ENCODE measurements at regions not wholly inside any gene's neighbourhood (a gene's known extent, or its start where the extent isn't known, plus 50 kb on each side); places are given as distances from the start of the nearest gene placed in this dataset.

- DNase-seq: no peak
- in situ Hi-C loops (cut with HindIII; ENCODE audit: low pct_ligation_motif_present, low pct_unique_long_range_greater_than_20kb, low sequenced_read_pairs): no loop called here
These were observed 119.6 kb downstream of the RFC3 start for GRCh38 chr13:33937373-33938098.

GRCh38 chr13:33940256-33940655, 122.3 kb downstream of the RFC3 start:
- in situ Hi-C loops (cut with HindIII; ENCODE audit: low pct_ligation_motif_present, low pct_unique_long_range_greater_than_20kb, low sequenced_read_pairs): no loop called here
- no peak for DNase-seq

GRCh38 chr13:33940898-33941297, 122.9 kb downstream of the RFC3 start:
- in situ Hi-C loops (cut with HindIII; ENCODE audit: low pct_ligation_motif_present, low pct_unique_long_range_greater_than_20kb, low sequenced_read_pairs): no loop called here
- DNase-seq: no peak

GRCh38 chr13:33945477-33945876, 127.5 kb downstream of the RFC3 start:
- in situ Hi-C loops (cut with HindIII; ENCODE audit: low pct_ligation_motif_present, low pct_unique_long_range_greater_than_20kb, low sequenced_read_pairs): no loop called here

GRCh38 chr13:33953203-33953602, 135.3 kb downstream of the RFC3 start:
- DNase-seq: no peak
- in situ Hi-C loops (cut with HindIII; ENCODE audit: low pct_ligation_motif_present, low pct_unique_long_range_greater_than_20kb, low sequenced_read_pairs): no loop called here

More at GRCh38 chr13:33945477-33945876, 127.5 kb downstream of the RFC3 start:
- DNase-seq: no peak

GRCh38 chr13:33953781-33954180, 135.8 kb downstream of the RFC3 start:
- in situ Hi-C loops (cut with HindIII; ENCODE audit: low pct_ligation_motif_present, low pct_unique_long_range_greater_than_20kb, low sequenced_read_pairs): no loop called here
- DNase-seq: no peak

- no peak for DNase-seq
- in situ Hi-C loops (cut with HindIII; ENCODE audit: low pct_ligation_motif_present, low pct_unique_long_range_greater_than_20kb, low sequenced_read_pairs): no loop called here
These were observed 138.4 kb downstream of the RFC3 start for GRCh38 chr13:33956346-33956745.

GRCh38 chr13:33957497-33957905, 139.6 kb downstream of the RFC3 start:
- in situ Hi-C loops (cut with HindIII; ENCODE audit: low pct_ligation_motif_present, low pct_unique_long_range_greater_than_20kb, low sequenced_read_pairs): no loop called here
- DNase-seq: no peak

GRCh38 chr13:33958964-33959363, 141.0 kb downstream of the RFC3 start:
- in situ Hi-C loops (cut with HindIII; ENCODE audit: low pct_ligation_motif_present, low pct_unique_long_range_greater_than_20kb, low sequenced_read_pairs): no loop called here
- no peak for DNase-seq

- in situ Hi-C loops (cut with HindIII; ENCODE audit: low pct_ligation_motif_present, low pct_unique_long_range_greater_than_20kb, low sequenced_read_pairs): no loop called here
- no peak for DNase-seq
These were observed 145.2 kb downstream of the RFC3 start for GRCh38 chr13:33963134-33963533.

GRCh38 chr13:33963895-33964294, 145.9 kb downstream of the RFC3 start:
- in situ Hi-C loops (cut with HindIII; ENCODE audit: low pct_ligation_motif_present, low pct_unique_long_range_greater_than_20kb, low sequenced_read_pairs): no loop called here
- DNase-seq: no peak

- in situ Hi-C loops (cut with HindIII; ENCODE audit: low pct_ligation_motif_present, low pct_unique_long_range_greater_than_20kb, low sequenced_read_pairs): no loop called here
- DNase-seq: no peak
These were observed 150.9 kb downstream of the RFC3 start for GRCh38 chr13:33968520-33969507.

GRCh38 chr13:33970746-33971561, 153.0 kb downstream of the RFC3 start:
- in situ Hi-C loops (cut with HindIII; ENCODE audit: low pct_ligation_motif_present, low pct_unique_long_range_greater_than_20kb, low sequenced_read_pairs): no loop called here
- no peak for DNase-seq

- no peak for DNase-seq
- in situ Hi-C loops (cut with HindIII; ENCODE audit: low pct_ligation_motif_present, low pct_unique_long_range_greater_than_20kb, low sequenced_read_pairs): no loop called here
These were observed 153.5 kb downstream of the RFC3 start for GRCh38 chr13:33971562-33971819.

GRCh38 chr13:33973194-33973593, 155.2 kb downstream of the RFC3 start:
- no peak for DNase-seq
- in situ Hi-C loops (cut with HindIII; ENCODE audit: low pct_ligation_motif_present, low pct_unique_long_range_greater_than_20kb, low sequenced_read_pairs): no loop called here

- in situ Hi-C loops (cut with HindIII; ENCODE audit: low pct_ligation_motif_present, low pct_unique_long_range_greater_than_20kb, low sequenced_read_pairs): no loop called here
- no peak for DNase-seq
These were observed 159.0 kb downstream of the RFC3 start for GRCh38 chr13:33976965-33977364.

- in situ Hi-C loops (cut with HindIII; ENCODE audit: low pct_ligation_motif_present, low pct_unique_long_range_greater_than_20kb, low sequenced_read_pairs): no loop called here
These were observed 160.7 kb downstream of the RFC3 start for GRCh38 chr13:33978653-33979052.

GRCh38 chr13:33992881-33993336, 175.0 kb downstream of the RFC3 start:
- no peak for DNase-seq

More at GRCh38 chr13:33978653-33979052, 160.7 kb downstream of the RFC3 start:
- no peak for DNase-seq

GRCh38 chr13:33994198-33994597, 176.2 kb downstream of the RFC3 start:
- DNase-seq: no peak
- in situ Hi-C loops (cut with HindIII; ENCODE audit: low pct_ligation_motif_present, low pct_unique_long_range_greater_than_20kb, low sequenced_read_pairs): no loop called here

More at GRCh38 chr13:33992881-33993336, 175.0 kb downstream of the RFC3 start:
- in situ Hi-C loops (cut with HindIII; ENCODE audit: low pct_ligation_motif_present, low pct_unique_long_range_greater_than_20kb, low sequenced_read_pairs): no loop called here
